Stimulated activated CD4-positive, alpha-beta T cell treated with anti-CD3 and anti-CD28 coated beads, Interleukin-2, amount 100 ng/mL, for 24 hours (primary cell): ENCODE measurements at regions not wholly inside any gene's neighbourhood (a gene's known extent, or its start where the extent isn't known, plus 50 kb on each side); places are given as distances from the start of the nearest gene placed in this dataset.

Source experiments
- DNase-seq, 2 donors: peaks; one replicate each; pipeline ENCODE4 v3.0.0-alpha.2; 2020

DNA sequence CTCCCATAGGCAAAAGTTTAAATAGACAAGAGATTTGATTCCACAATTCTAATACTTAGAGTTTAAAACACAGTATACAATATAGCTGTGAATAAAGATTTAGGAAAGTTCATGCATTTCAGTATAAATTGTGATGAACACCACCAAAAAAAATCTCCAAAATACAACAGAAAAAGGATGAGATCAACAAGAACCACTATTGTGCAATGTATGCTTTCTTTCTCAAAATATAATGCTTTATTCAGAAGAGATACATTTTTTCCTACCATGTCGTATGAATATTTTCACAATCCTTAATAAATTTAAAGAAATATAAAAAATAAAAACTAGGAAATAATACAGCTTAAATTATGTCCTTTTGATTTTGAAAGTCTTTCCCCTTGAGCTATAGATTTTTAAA is 1309.2 kb downstream of the MRPL39 start:
- DNase-seq: no peak

DNA sequence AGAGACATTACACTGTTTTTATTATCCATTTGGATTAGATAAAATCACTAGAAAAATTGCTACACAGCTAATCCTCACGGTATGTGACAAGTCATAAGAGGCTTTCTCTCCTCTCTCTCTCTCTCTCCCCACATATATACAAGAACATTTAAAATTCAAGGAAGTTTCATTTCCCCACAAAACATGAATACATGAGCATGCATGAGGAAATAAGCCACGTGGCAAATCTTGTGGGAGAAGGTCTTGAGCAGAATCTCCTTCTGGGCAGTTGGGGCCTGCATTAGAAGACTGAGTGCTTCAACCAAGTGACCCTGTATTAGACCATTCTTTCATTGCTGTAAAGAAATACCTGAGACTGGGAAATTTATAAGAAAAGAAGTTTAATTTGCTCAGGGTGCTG is 1313.1 kb downstream of the MRPL39 start:
- DNase-seq: no peak

DNA sequence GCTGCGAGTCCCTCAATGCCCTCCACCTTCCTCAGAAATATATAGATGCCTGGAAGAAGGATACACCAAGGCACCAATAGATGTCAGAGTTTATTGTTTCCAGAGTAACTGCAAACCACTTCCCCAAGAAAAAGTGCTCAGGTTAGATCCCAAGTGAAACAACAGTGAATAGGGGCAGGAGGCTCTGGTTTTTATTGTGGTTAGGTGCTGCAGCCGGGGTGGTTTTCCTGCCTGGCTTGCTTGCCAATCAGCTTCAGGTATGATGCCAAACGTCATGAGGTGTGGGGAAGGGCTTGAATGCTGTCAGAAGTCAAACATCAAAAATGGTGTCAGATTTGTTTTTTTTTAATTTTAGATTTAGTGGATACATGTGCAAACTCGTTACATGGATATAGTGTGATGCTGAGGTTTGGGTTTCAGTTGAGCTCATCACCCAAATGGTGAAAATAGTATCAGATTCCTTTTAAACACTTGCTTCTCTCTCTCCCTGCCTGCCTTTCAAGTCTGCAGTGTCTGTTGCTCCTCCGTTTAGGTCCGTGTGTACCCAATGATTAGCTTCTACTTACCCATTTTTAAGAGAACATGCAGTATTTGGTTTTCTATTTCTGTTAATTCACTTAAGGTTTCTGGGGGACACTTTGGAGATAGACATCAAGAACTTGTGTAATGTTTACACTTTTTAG is 1317.0 kb downstream of the MRPL39 start:
- DNase-seq: peak in 1 of 2 donors; percentile 6

DNA sequence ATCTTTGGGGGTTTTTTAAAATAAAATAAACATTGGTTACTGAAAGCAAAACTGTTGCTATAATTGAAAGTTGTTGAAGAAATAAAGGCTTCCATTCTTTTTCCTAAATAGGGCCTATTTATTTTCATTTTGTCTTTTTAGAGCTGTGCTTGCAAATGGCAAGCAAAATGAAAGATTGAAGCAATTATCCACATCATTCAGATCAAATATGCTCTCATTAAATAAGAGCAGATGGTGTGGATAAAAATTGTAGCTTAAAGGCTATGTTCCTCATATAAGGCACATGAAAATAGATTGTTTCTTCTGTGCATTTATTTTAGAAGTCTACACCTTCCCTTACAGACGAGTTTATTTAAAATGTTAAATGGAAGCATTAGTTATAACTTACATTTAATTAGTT is 1317.7 kb downstream of the MRPL39 start:
- DNase-seq: no peak

DNA sequence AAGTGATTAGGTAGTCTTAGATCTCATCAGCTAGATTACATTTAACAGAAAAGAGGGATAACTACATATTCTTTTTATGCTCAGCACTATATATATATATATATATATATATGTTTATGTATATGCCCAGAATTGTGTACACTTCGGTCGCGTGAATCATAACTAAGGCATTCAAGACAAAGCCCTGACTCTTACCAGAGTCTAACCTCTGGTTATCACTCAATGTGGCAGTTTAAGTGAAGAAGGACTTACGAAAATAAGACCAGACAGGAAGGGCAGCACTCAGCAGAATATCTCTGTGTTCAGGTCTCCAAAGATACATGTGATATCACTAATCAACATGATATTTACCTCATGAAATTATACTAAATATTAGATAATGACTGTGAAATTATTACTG is 1326.7 kb downstream of the MRPL39 start:
- DNase-seq: no peak

DNA sequence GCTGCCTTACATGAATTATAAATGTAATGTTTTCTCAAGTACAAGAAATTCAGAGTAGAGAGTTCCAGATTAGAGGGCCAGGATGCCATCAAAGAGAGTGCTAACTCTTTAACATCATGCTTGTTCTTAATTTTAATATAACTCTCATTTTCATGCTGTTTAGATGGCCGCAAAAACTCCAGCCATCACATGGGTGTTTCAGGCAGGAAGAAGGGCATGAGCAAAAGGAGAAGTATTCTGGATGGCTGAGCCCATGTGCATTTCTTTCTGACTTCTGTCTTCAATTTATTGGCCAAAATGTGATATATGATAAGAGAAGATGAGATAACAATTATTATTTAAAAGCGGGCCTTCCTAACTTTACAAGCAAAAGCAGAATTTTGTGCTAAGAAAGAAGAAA is 1328.6 kb downstream of the MRPL39 start:
- no peak for DNase-seq

DNA sequence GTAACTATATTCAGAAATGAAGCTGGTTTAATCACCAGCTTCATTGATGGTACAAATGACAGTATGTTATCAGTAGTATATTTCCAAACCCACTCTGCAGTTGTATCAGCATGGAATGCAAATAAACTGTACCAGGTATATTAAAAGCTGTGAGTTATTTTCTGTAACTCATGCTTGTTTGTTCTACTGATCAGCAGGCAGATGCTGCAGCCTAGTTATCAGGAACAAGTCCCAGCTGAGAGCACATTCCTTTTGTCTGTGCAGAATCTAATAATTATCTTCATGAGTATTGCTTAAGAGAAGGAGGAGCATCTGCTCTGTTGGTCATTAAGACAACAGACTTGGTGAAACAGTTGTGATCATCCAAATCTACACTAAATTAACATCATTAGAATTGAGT is 1331.1 kb downstream of the MRPL39 start:
- no peak for DNase-seq

DNA sequence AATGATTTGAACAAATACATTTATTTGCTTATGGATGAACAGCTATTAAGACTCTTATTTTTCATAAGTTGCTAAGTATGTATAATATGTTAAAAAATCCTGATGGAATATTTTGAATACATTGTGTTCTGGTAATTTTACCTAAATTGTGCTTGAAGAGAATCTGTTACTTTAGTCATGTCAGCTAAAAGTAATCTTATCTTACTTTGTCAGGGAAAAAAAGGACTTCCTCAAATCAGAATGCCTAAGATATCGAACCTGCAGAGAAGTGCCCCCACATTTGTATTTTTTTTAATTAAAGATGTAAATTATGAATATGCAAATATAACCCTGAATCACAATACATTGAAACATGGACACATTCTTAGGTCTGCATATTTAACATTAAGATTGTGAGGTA is 1331.7 kb downstream of the MRPL39 start:
- no peak for DNase-seq

DNA sequence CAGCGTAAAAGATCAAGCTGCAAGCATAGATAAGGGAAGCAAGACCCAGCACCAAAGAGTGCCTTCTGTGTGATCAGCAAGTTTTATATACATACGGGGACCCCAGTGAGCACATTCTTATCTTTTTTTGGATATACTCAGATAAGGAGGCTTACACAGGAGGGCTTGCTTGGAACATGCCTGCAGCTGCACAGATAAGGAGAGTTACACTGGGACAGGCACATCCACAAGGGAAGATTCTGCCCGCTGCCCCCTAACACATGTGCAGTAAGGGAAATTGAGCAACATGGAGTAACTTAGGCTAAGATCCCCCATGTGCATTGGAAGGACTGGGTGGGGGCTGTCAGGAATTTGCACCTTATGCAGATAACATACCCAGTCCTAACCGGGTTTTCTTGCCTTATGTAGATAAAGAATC is 1334.8 kb downstream of the MRPL39 start:
- DNase-seq: no peak

DNA sequence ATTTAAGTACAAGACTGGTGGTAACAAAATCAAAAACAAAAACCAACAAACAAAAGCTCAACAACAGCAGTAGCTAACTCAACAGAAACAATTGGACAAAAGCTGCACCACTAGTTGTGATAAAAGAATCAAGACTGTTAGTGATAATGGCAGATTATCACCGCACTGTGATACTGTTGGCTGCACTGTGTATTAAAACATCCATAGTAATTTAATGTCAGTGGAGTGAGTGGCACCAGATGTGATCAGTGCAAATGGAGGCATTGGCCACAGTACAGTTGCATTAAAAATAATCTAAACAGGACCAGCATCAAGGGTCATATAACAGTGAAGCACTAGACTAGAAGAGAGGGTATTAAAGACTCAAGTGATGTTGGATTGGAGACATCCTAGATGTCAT is 1341.3 kb downstream of the MRPL39 start:
- no peak for DNase-seq

DNA sequence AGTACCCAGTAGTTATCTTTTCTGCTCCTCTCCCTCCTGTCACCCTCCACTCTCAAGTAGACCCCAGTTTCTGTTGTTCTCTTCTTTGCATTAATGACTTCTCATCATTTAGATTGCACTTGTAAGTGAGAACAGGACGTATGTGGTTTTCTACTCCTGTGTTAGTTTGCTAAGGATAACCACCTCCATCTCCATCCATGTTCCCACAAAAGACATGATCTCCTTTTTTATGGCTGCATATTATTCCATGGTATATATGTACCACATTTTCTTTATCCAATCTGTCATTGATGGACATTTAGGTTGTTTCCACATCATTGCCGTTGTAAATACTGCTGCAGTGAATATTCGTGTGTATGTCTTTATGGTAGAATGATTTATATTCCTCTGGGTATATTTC is 1346.5 kb downstream of the MRPL39 start:
- DNase-seq: no peak

DNA sequence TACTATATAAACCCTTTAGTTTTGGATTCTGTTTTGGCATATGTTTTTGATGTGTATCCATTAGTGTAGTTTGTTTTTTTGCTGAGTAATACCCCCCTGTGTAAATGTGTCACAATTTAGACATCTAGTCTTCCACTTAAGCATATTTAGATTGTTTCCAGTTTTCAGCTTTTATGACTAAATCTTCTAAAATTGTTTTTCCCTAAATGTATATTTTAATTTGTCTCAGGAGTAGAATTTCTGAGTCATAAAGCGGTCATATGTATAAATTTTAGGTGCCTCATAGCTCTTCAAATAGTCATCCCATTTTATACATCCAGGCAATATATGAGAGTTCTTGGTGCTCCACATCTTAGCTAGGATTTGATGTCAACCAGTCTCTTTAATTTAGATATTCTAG is 1348.0 kb downstream of the MRPL39 start:
- no peak for DNase-seq

DNA sequence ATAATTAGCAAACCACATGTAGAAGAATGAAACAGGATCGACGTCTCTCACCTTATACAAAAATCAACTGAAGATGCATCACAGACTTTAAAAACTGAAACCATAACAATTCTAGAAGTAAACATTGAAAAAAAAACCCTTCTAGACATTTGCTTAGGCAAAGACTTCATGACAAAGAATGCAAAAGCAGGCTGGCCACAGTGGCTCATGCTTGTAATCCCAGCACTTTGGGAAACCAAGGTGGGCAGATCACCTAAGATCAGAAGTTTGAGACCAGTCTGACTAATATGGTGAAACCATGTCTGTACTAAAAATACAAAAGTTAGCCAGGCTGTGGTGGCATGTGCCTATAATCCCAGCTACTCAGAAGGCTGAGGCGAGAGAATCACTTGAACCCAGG is 1351.7 kb downstream of the MRPL39 start:
- DNase-seq: no peak

DNA sequence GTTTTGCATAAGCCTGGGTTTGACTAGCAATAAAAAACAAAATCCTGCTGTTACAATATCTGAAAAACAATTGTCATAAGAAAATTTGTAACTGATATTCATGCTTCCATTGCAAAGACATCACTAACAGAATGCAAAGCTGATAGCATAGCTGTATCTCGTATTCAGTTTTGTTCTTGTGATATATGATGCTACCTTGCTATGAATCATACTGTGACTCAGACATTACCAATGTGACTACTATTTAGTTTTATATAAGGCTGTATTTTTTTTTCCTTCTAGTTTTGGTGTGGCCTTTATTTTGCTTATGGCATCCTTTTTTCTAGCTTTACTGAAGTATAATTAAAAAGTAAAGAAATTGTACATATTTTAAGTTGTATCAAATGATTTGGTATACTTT is 1381.8 kb downstream of the MRPL39 start:
- DNase-seq: no peak

DNA sequence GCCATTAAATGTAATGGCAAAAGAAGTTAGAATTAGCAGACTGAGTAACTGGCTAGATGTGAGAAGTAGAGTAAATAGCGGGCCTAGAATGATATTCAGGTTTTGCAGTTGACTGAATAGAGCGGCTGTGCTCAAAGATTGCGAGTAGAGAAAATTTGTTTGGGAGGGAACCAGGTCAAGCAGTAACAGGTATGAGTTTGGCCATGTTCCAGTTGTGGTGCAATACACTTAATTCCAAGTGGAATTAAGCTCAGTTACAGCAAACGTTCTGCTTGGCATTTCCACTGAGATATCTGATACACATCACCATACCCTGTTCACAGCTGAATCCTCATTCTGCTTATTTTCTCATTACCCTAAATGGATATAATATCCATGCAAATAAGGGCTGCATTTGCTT is 1382.9 kb downstream of the MRPL39 start:
- no peak for DNase-seq

DNA sequence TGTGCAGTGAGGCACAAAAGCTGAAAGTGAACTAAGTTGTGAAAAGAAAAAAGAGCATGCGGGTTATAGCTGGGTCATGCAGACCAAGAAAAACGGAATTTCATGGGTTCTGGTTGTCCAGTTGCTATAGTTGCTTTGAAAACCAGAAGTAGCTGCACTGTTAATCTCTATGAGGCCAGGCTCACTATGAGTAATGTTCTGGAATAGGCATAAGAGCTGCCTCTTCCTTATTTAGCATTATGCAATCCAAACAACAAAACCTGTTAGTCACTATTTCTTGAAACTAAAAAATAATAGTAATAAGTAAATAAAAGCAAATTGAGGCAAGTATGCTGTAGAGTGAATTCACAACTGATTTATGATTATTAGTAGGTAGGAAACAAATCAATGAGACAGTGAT is 1383.7 kb downstream of the MRPL39 start:
- DNase-seq: no peak

DNA sequence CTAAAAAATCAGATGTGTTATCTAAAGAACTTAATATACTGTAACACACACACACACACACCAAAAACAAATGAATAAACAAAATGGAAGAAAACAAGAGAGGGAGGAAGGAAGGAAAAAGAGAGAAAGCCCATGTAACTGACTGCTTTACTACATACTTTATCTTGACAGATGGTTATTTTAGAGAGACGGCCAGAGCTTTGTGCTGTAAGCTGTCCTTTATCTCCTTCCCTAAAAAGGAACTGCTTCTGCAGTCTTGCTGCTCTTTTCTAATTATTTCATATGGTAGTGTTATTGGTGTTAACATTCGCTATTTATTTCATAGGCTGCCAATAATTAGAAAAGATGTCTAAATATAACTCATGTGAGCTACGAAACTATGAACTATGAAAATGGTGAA is 1384.6 kb downstream of the MRPL39 start:
- DNase-seq: no peak

DNA sequence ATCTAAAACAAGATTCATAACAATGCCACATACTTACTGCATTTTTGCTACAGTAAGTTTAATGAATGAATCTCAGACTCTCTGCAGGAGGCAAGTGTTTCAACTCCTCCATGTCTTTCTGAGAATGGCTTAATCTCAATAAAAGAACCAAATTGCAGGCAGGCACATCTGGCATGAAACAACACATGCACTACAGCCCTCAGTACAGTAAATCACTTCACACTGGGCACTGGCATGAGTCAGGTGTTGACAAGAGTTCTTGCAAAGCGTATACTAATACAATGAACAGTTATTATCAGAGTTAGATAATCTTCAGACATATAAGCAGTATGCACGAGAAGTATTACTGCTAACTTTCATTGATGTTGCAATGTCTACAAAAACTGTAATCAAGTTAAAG is 1386.8 kb downstream of the MRPL39 start:
- no peak for DNase-seq

DNA sequence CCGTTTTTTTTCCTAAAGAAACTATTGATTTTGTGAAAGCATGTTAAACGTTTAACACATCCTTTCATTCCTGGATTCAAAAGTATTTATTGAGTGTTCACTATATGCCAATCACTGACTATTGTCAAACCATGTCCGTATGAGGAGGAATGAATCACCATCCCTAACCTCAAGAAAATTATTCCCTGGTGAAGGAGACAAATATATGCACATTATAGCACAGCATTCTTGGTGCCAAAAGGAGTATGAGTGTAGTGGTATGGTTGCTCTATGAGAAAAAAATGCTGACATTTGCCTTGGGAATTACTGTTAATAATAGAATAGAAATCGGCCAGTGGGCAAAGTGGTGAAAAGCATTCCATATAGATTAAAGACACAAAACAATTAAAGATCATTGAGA is 1390.1 kb downstream of the MRPL39 start:
- no peak for DNase-seq

DNA sequence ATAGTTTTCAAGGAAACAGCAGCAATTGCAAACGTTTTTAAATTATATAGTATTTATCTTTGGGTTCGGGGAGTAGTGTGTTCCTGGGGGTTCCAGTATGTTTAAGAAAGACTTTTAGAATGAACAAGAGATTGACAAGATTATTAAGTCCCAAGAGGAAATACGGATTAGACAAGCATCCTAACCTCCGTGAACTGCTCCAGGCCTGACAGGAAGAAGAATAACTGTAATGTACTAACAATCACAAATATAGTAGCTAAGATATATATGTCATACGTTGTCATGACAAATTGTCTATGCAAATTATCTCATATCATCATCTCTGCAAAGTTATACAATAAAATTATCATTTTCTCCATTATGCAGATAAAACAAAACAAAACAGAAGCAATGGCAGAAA is 1397.2 kb downstream of the MRPL39 start:
- DNase-seq: no peak

DNA sequence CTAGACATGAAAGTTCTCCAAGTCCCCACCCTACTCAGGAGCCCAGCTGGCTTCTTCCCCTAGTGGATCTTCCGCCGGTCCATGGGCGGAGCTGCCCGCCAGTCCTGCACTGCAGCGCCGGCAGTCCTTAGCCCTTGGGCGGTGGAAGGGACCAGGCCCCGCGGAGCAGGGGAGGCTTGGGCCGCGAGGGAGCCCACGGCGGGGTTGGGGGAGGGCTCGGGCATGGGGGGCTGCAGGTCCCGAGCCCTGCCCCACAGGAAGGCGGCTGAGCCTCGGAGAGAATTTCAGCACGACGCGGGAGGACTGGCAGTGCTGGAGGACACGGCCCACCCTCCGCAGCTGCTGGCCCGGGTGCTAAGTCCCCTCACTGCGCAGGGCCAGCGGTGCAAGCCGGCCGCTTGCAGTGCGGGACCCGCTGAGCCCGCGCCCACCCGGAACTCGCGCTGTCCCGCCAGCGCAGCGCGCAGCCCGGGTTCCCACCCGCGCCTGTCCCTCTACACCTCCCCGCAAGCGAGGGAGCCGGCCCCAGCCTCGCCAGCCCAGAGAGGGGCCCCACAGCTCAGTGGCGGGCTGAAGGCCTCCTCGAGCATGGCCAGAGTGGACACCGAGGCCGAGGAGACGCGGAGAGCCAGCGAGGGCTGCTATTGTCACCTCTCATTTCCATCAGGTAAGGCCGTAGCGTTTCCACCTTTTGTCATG is 1398.6 kb downstream of the MRPL39 start:
- no peak for DNase-seq

DNA sequence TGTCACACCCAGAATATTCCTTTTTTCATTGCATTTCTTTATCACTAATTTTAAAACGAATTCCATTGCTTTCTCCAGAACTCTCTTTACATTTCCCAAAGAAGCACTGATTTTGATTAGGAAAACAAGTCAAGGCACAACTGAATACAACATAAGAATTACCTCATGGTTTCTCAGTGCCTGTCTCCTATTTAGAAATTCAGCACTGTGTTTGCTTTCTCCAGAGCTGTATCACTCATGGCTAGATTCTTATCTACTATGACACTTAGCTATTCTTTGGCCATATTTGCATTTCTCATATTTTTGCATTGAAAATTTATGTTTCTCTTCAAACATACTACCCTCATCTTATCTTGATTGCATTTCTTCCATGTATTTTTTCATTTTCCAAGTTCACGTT is 1402.0 kb downstream of the MRPL39 start:
- DNase-seq: no peak

DNA sequence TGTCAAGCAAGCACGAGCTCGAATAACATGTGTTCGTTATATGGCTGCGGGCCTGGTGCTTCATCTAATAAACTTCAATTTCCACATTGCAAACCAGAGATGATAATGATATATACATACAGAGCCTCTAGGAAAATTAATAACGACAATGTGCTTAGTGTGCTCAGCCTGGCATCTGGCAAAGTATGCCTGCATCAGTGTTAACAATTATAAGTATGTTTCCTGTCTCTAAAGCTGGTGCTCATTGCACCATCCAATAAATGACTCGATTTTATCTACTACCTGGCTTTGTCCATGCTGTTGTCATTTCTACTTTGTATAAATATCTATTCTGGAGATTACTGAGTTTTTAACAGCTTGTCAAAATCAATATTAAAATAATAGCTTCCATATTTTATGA is 1402.6 kb downstream of the MRPL39 start:
- DNase-seq: no peak

DNA sequence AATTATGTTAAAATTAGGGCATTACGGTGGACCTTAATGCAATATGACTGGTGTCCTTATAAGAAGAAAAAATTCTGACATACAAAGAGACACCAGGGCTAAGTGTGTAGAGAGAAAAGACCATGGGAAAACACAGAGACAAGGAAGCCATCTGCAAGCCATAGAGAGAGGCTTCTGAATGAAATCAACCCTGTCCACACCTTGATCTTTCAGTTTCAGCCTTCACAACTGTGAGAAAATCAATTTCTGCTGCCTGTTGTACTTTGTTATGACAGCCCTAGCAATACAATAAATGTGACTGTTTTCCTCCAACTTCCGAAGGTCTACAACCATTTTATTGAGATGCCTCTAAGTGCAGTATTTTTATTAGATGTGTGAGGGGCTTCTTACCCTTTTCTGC is 1407.2 kb downstream of the MRPL39 start:
- no peak for DNase-seq

DNA sequence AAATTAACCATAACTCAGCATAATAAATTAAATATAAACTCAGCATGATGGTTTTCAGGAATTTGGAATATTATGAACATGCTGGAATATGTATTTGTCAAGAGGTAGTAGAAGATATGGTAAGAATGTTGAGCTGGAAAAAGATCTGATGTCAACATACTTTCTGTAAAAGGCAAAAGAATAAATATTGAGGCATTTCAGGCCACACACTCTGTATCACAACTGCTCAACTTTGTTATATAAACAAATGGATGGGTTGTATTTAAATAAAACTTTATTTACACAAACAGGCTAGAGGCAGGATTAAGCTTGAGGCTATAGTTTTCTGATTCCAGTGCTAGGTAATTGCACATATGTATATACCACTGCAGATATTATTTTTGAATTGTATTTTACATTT is 1409.4 kb downstream of the MRPL39 start:
- no peak for DNase-seq
